DND-41 (cell line): ENCODE measurements at regions not wholly inside any gene's neighbourhood (a gene's known extent, or its start where the extent isn't known, plus 50 kb on each side); places are given as distances from the start of the nearest gene placed in this dataset.

Experiments
- ATAC-seq: fragments of 200-7000 bp; cut with Tn5 transposase; 3 replicates; pipeline ENCODE4 v1.9.1; 2021; ENCODE audit warnings: low read depth; ENCODE audit not compliant: insufficient read depth
- DNase-seq: peaks from one replicate; pipeline ENCODE4 v3.0.0-alpha.2; 2020
- H2AFZ ChIP-seq: 2 replicates; pipeline ENCODE4 v1.6.0; 2012; ENCODE audit warnings: low read depth, low read length
- H3K27ac ChIP-seq: 2 replicates; pipeline ENCODE4 v1.5.1; 2012; ENCODE audit warnings: low read length, inconsistent platforms
- H3K27me3 ChIP-seq: fragments of 200-600 bp; sonication (generic); 2 replicates; pipeline ENCODE4 v1.6.0; 2012; ENCODE audit warnings: low read length, mild to moderate bottlenecking, inconsistent platforms; ENCODE audit not compliant: insufficient read depth, poor library complexity
- H3K36me3 ChIP-seq: 2 replicates; pipeline ENCODE4 v1.5.1; 2012; ENCODE audit warnings: low read length, inconsistent platforms; ENCODE audit not compliant: insufficient read depth
- H3K4me1 ChIP-seq: 2 replicates; pipeline ENCODE4 v1.5.1; 2012; ENCODE audit warnings: mild to moderate bottlenecking, low read length; ENCODE audit not compliant: insufficient read depth
- H3K4me2 ChIP-seq: 2 replicates; pipeline ENCODE4 v1.6.0; 2012; ENCODE audit warnings: mild to moderate bottlenecking, moderate library complexity, low read length, inconsistent platforms; ENCODE audit not compliant: insufficient read depth
- H3K4me3 ChIP-seq, 2 experiments: fragments of 200-600 bp in 1 of 2; shearing (Covaris generic) in 1 of 2; 2 replicates each; pipeline ENCODE4 v1.5.1; 2012 to 2016; ENCODE audit warnings: inconsistent platforms in 2 of 2, low read length in 2 of 2, mild to moderate bottlenecking in 2 of 2, low read depth in 1 of 2, moderate library complexity in 1 of 2
- H3K79me2 ChIP-seq: 2 replicates; pipeline ENCODE4 v1.6.0; 2012; ENCODE audit warnings: low read length, inconsistent platforms; ENCODE audit not compliant: insufficient read depth
- H3K9ac ChIP-seq: 2 replicates; pipeline ENCODE4 v1.6.0; 2012; ENCODE audit warnings: low read depth, mild to moderate bottlenecking, inconsistent platforms, low read length, moderate library complexity
- H3K9me3 ChIP-seq: 2 replicates; pipeline ENCODE4 v1.5.1; 2012; ENCODE audit warnings: low read length, moderate library complexity, mild to moderate bottlenecking, inconsistent platforms; ENCODE audit not compliant: insufficient read depth, severe bottlenecking
- H4K20me1 ChIP-seq: 2 replicates; pipeline ENCODE4 v1.6.0; 2012; ENCODE audit warnings: low read length; ENCODE audit not compliant: insufficient read depth
- EZH2 ChIP-seq: IDR thresholded peaks from 3 replicates; pipeline ENCODE4 v1.6.1; 2012; ENCODE audit warnings: borderline replicate concordance, low read depth, mild to moderate bottlenecking, moderate library complexity, low read length, inconsistent platforms; ENCODE audit not compliant: severe bottlenecking
- TF ChIP-seq, protein P1 (sequence below): IDR thresholded peaks from 2 replicates; pipeline ENCODE4 v1.5.1; 2012; ENCODE audit warnings: borderline replicate concordance, low read length, moderate library complexity, mild to moderate bottlenecking; ENCODE audit not compliant: poor library complexity, severe bottlenecking; ENCODE audit errors: extremely low read depth

DNA sequence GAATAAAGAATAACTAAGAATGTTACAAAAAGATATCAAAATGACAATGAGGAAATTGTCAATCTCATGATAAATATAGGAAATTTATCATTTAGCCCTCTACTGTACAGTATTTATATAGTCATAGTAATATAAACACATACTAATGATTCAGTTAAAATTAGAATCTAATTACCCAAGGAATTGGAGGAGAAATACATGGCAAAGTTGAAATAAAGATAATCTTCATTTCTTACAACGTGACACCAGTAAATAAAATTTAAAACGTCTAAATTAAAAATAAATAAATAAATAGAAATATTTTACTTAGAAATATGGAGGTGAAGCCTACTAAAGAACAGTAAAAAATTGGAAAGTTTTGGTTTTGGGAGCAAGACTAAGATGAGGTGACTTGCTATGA lies 2163.1 kb upstream of the PCDH20 start:
- H3K36me3 ChIP-seq = no peaks in the 10 kb centered on the region
- DNase-seq (no peak), ATAC-seq (no peak)
- no peak overlapping the region for H2AFZ ChIP-seq
- no peak overlapping the region for H3K27ac ChIP-seq
- H4K20me1 ChIP-seq = no peaks in the 10 kb centered on the region
- no peak overlapping the region for H3K9ac ChIP-seq
- no peak overlapping the region for H3K4me3 ChIP-seq
- H3K4me1 ChIP-seq = no peaks in the 10 kb centered on the region
- peaks cover 4% of the 10 kb centered on the region for H3K9me3 ChIP-seq
- H3K4me2 ChIP-seq = no peak overlapping the region
- TF ChIP-seq, protein P1, sequence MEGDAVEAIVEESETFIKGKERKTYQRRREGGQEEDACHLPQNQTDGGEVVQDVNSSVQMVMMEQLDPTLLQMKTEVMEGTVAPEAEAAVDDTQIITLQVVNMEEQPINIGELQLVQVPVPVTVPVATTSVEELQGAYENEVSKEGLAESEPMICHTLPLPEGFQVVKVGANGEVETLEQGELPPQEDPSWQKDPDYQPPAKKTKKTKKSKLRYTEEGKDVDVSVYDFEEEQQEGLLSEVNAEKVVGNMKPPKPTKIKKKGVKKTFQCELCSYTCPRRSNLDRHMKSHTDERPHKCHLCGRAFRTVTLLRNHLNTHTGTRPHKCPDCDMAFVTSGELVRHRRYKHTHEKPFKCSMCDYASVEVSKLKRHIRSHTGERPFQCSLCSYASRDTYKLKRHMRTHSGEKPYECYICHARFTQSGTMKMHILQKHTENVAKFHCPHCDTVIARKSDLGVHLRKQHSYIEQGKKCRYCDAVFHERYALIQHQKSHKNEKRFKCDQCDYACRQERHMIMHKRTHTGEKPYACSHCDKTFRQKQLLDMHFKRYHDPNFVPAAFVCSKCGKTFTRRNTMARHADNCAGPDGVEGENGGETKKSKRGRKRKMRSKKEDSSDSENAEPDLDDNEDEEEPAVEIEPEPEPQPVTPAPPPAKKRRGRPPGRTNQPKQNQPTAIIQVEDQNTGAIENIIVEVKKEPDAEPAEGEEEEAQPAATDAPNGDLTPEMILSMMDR = no peak
- TF ChIP-seq EZH2 = no peak
- no peaks in the 10 kb centered on the region for H3K79me2 ChIP-seq
- H3K27me3 ChIP-seq = no peaks in the 10 kb centered on the region

DNA sequence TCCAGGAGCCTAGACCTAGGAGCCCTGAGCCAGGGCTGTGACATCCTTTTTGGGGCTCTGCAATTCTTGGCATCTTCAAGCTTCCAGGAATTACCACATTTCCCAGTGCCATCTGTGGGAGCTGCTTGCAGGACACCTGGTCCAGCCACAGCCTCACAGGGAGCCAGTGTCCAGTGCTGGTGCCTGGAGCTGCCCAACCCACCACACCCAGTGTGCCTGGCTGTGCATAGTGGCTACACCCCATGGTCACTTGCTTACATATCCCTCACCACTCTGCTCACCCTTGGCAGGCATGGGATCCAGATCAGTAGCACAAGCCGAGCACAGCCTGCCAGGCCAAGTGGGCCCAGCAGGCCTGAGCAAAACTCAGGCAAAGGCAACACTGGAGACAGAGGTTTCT lies 2151.4 kb upstream of the PCDH20 start:
- Histone ChIP-seq H3K4me1 (no peaks in the 10 kb centered on the region), H3K36me3 (no peaks in the 10 kb centered on the region), H3K27ac (no peak overlapping the region), H3K79me2 (no peaks in the 10 kb centered on the region), H3K9me3 (peaks cover 13% of the 10 kb centered on the region), H3K4me2 (no peak overlapping the region), H4K20me1 (no peaks in the 10 kb centered on the region), H3K27me3 (no peaks in the 10 kb centered on the region), H3K9ac (no peak overlapping the region), H3K4me3 (no peak overlapping the region), H2AFZ (no peak overlapping the region)
- ATAC-seq = no peak
- TF ChIP-seq, protein P1 = no peak
- TF ChIP-seq EZH2 = no peak
- no peak for DNase-seq

DNA sequence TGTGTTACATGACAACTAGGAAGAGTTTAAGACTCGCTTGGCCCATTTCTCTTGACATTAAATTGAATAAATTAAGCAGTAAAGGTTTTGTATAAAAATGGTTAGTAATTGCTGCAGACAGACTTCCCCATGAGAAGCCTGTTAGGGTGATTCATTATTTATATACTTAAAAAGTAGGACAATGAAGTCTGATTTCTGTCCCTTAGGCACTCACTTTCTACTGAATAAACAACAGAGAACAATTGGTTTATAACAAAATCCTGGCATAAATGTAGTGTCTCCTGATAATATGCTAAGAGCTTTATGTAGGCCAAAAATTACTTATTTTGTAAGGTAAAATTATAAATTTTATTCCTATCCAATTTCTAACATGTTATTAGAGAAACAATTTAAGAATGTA lies 2138.5 kb upstream of the PCDH20 start:
- TF ChIP-seq, protein P1 = no peak
- no peak for TF ChIP-seq EZH2
- no peaks in the 10 kb centered on the region for H4K20me1 ChIP-seq
- H3K4me3 ChIP-seq = no peak overlapping the region
- H2AFZ ChIP-seq = no peak overlapping the region
- no peaks in the 10 kb centered on the region for H3K79me2 ChIP-seq
- no peaks in the 10 kb centered on the region for H3K36me3 ChIP-seq
- no peak overlapping the region for H3K9ac ChIP-seq
- no peaks in the 10 kb centered on the region for H3K27me3 ChIP-seq
- H3K4me2 ChIP-seq = no peak overlapping the region
- ATAC-seq (no peak), DNase-seq (no peak)
- H3K27ac ChIP-seq = no peak overlapping the region
- no peaks in the 10 kb centered on the region for H3K4me1 ChIP-seq
- H3K9me3 ChIP-seq = no peaks in the 10 kb centered on the region

DNA sequence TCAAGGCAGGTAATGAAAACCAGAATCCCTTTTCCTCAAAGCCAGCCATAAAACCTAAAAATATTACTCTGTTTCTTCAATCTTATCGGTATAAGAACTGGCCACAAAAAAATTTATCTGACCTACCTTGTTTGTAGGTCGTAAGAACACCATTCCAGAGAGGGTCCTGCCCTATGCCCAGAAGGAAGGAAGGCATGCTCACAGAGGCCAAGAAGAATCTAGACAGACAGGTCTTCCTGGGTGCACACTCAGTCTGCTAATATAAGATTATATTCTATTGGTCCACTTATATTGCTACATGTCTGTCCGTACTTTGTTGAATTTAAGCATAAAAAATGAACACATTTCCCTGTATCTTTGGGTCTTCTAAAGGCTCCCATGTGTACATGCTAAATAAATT lies 2136.1 kb upstream of the PCDH20 start:
- H3K79me2 ChIP-seq = no peaks in the 10 kb centered on the region
- ATAC-seq (no peak), DNase-seq (no peak)
- H3K4me2 ChIP-seq = no peak overlapping the region
- no peak overlapping the region for H3K4me3 ChIP-seq
- no peak overlapping the region for H3K27ac ChIP-seq
- no peaks in the 10 kb centered on the region for H3K9me3 ChIP-seq
- no peak overlapping the region for H3K9ac ChIP-seq
- no peaks in the 10 kb centered on the region for H3K36me3 ChIP-seq
- H4K20me1 ChIP-seq = no peaks in the 10 kb centered on the region
- H3K4me1 ChIP-seq = no peaks in the 10 kb centered on the region
- H3K27me3 ChIP-seq = no peaks in the 10 kb centered on the region
- no peak for TF ChIP-seq EZH2
- TF ChIP-seq, protein P1 = no peak
- H2AFZ ChIP-seq = no peak overlapping the region
